ENCODE measurements at regions not wholly inside any gene's neighbourhood (a gene's known extent, or its start where the extent isn't known, plus 50 kb on each side); places are given as distances from the start of the nearest gene placed in this dataset.

- H3K9ac ChIP-seq (ENCODE audit: low read length), result no peak overlapping the region
- no peak overlapping the region for H3K27ac ChIP-seq (ENCODE audit: low read depth, low read length)
- no peaks in the 10 kb centered on the region for H3K4me1 ChIP-seq (ENCODE audit: control insufficient read depth, insufficient read depth, low read length)
- no peaks in the 10 kb centered on the region for H3K27me3 ChIP-seq (ENCODE audit: control insufficient read depth, insufficient read depth, low read length)
- no peaks in the 10 kb centered on the region for H3K36me3 ChIP-seq (ENCODE audit: control insufficient read depth, insufficient read depth, low read length)
- H3K9me3 ChIP-seq (ENCODE audit: control insufficient read depth, insufficient read depth, low read depth, low read length), result no peaks in the 10 kb centered on the region
- H3K4me3 ChIP-seq (ENCODE audit: low read depth, low read length), result no peak overlapping the region
Measured at GRCh38 chr13:63085851-63086250, 1670.2 kb upstream of the PCDH20 start.

GRCh38 chr13:63081400-63082014 is 1665.9 kb upstream of the PCDH20 start:
- Histone ChIP-seq H3K36me3 (ENCODE audit: control insufficient read depth, insufficient read depth, low read length) (no peaks in the 10 kb centered on the region), H3K9ac (ENCODE audit: low read length) (no peak overlapping the region), H3K4me1 (ENCODE audit: control insufficient read depth, insufficient read depth, low read length) (no peaks in the 10 kb centered on the region), H3K27ac (ENCODE audit: low read depth, low read length) (no peak overlapping the region), H3K27me3 (ENCODE audit: control insufficient read depth, insufficient read depth, low read length) (no peaks in the 10 kb centered on the region), H3K4me3 (ENCODE audit: low read depth, low read length) (no peak overlapping the region), H3K9me3 (ENCODE audit: control insufficient read depth, insufficient read depth, low read depth, low read length) (no peaks in the 10 kb centered on the region)

- H3K36me3 ChIP-seq (ENCODE audit: control insufficient read depth, insufficient read depth, low read length), result no peaks in the 10 kb centered on the region
- no peak overlapping the region for H3K4me3 ChIP-seq (ENCODE audit: low read depth, low read length)
- no peaks in the 10 kb centered on the region for H3K4me1 ChIP-seq (ENCODE audit: control insufficient read depth, insufficient read depth, low read length)
- H3K27ac ChIP-seq (ENCODE audit: low read depth, low read length), result no peak overlapping the region
- H3K9me3 ChIP-seq (ENCODE audit: control insufficient read depth, insufficient read depth, low read depth, low read length), result no peaks in the 10 kb centered on the region
- no peaks in the 10 kb centered on the region for H3K27me3 ChIP-seq (ENCODE audit: control insufficient read depth, insufficient read depth, low read length)
- no peak overlapping the region for H3K9ac ChIP-seq (ENCODE audit: low read length)
Measured at GRCh38 chr13:63075126-63075525, 1659.5 kb upstream of the PCDH20 start.

GRCh38 chr13:63050287-63050686 is 1634.6 kb upstream of the PCDH20 start:
- H3K9ac ChIP-seq (ENCODE audit: low read length), result no peak overlapping the region
- H3K36me3 ChIP-seq (ENCODE audit: control insufficient read depth, insufficient read depth, low read length), result no peaks in the 10 kb centered on the region
- peaks cover 6% of the 10 kb centered on the region; the same call in 1 of the 2 replicates for H3K9me3 ChIP-seq (ENCODE audit: control insufficient read depth, insufficient read depth, low read depth, low read length)
- H3K4me3 ChIP-seq (ENCODE audit: low read depth, low read length), result no peak overlapping the region
- H3K27ac ChIP-seq (ENCODE audit: low read depth, low read length), result no peak overlapping the region
- H3K27me3 ChIP-seq (ENCODE audit: control insufficient read depth, insufficient read depth, low read length), result no peaks in the 10 kb centered on the region
- H3K4me1 ChIP-seq (ENCODE audit: control insufficient read depth, insufficient read depth, low read length), result no peaks in the 10 kb centered on the region

- Histone ChIP-seq H3K4me1 (ENCODE audit: control insufficient read depth, insufficient read depth, low read length) (no peaks in the 10 kb centered on the region), H3K36me3 (ENCODE audit: control insufficient read depth, insufficient read depth, low read length) (no peaks in the 10 kb centered on the region), H3K27me3 (ENCODE audit: control insufficient read depth, insufficient read depth, low read length) (no peaks in the 10 kb centered on the region), H3K9me3 (ENCODE audit: control insufficient read depth, insufficient read depth, low read depth, low read length) (peaks cover 6% of the 10 kb centered on the region; the same call in 1 of the 2 replicates), H3K4me3 (ENCODE audit: low read depth, low read length) (no peak overlapping the region), H3K9ac (ENCODE audit: low read length) (no peak overlapping the region), H3K27ac (ENCODE audit: low read depth, low read length) (no peak overlapping the region)
Measured at GRCh38 chr13:63048653-63049052, 1633.0 kb upstream of the PCDH20 start.

- Histone ChIP-seq H3K4me3 (ENCODE audit: low read depth, low read length) (no peak overlapping the region), H3K9ac (ENCODE audit: low read length) (no peak overlapping the region), H3K27me3 (ENCODE audit: control insufficient read depth, insufficient read depth, low read length) (no peaks in the 10 kb centered on the region), H3K27ac (ENCODE audit: low read depth, low read length) (no peak overlapping the region), H3K36me3 (ENCODE audit: control insufficient read depth, insufficient read depth, low read length) (no peaks in the 10 kb centered on the region), H3K9me3 (ENCODE audit: control insufficient read depth, insufficient read depth, low read depth, low read length) (no peaks in the 10 kb centered on the region), H3K4me1 (ENCODE audit: control insufficient read depth, insufficient read depth, low read length) (no peaks in the 10 kb centered on the region)
Measured at GRCh38 chr13:63044589-63045313, 1629.1 kb upstream of the PCDH20 start.

GRCh38 chr13:63042686-63043085 is 1627.0 kb upstream of the PCDH20 start:
- Histone ChIP-seq H3K36me3 (ENCODE audit: control insufficient read depth, insufficient read depth, low read length) (no peaks in the 10 kb centered on the region), H3K27ac (ENCODE audit: low read depth, low read length) (no peak overlapping the region), H3K9ac (ENCODE audit: low read length) (no peak overlapping the region)

GRCh38 chr13:63041640-63042414 is 1626.2 kb upstream of the PCDH20 start:
- Histone ChIP-seq H3K4me1 (ENCODE audit: control insufficient read depth, insufficient read depth, low read length) (no peaks in the 10 kb centered on the region), H3K27me3 (ENCODE audit: control insufficient read depth, insufficient read depth, low read length) (no peaks in the 10 kb centered on the region), H3K27ac (ENCODE audit: low read depth, low read length) (no peak overlapping the region), H3K9me3 (ENCODE audit: control insufficient read depth, insufficient read depth, low read depth, low read length) (peaks cover 2% of the 10 kb centered on the region; the same call in 1 of the 2 replicates), H3K9ac (ENCODE audit: low read length) (no peak overlapping the region), H3K4me3 (ENCODE audit: low read depth, low read length) (no peak overlapping the region), H3K36me3 (ENCODE audit: control insufficient read depth, insufficient read depth, low read length) (no peaks in the 10 kb centered on the region)

More at GRCh38 chr13:63042686-63043085, 1627.0 kb upstream of the PCDH20 start:
- no peak overlapping the region for H3K4me3 ChIP-seq (ENCODE audit: low read depth, low read length)
- H3K27me3 ChIP-seq (ENCODE audit: control insufficient read depth, insufficient read depth, low read length), result no peaks in the 10 kb centered on the region
- H3K9me3 ChIP-seq (ENCODE audit: control insufficient read depth, insufficient read depth, low read depth, low read length), result peaks cover 2% of the 10 kb centered on the region; the same call in 1 of the 2 replicates
- H3K4me1 ChIP-seq (ENCODE audit: control insufficient read depth, insufficient read depth, low read length), result no peaks in the 10 kb centered on the region

GRCh38 chr13:63026285-63026797 is 1610.7 kb upstream of the PCDH20 start:
- H3K9me3 ChIP-seq (ENCODE audit: control insufficient read depth, insufficient read depth, low read depth, low read length), result peaks cover 3% of the 10 kb centered on the region; the same call in 1 of the 2 replicates
- H3K27ac ChIP-seq (ENCODE audit: low read depth, low read length), result no peak overlapping the region
- H3K4me3 ChIP-seq (ENCODE audit: low read depth, low read length), result no peak overlapping the region
- H3K27me3 ChIP-seq (ENCODE audit: control insufficient read depth, insufficient read depth, low read length), result no peaks in the 10 kb centered on the region
- no peak overlapping the region for H3K9ac ChIP-seq (ENCODE audit: low read length)
- H3K4me1 ChIP-seq (ENCODE audit: control insufficient read depth, insufficient read depth, low read length), result no peaks in the 10 kb centered on the region
- H3K36me3 ChIP-seq (ENCODE audit: control insufficient read depth, insufficient read depth, low read length), result no peaks in the 10 kb centered on the region

- Histone ChIP-seq H3K36me3 (ENCODE audit: control insufficient read depth, insufficient read depth, low read length) (no peaks in the 10 kb centered on the region), H3K9ac (ENCODE audit: low read length) (no peak overlapping the region), H3K9me3 (ENCODE audit: control insufficient read depth, insufficient read depth, low read depth, low read length) (peaks cover 3% of the 10 kb centered on the region; the same call in 1 of the 2 replicates), H3K4me1 (ENCODE audit: control insufficient read depth, insufficient read depth, low read length) (no peaks in the 10 kb centered on the region), H3K27me3 (ENCODE audit: control insufficient read depth, insufficient read depth, low read length) (no peaks in the 10 kb centered on the region), H3K27ac (ENCODE audit: low read depth, low read length) (no peak overlapping the region), H3K4me3 (ENCODE audit: low read depth, low read length) (no peak overlapping the region)
Measured at GRCh38 chr13:63025741-63026140, 1610.1 kb upstream of the PCDH20 start.

GRCh38 chr13:63024458-63024857 is 1608.8 kb upstream of the PCDH20 start:
- Histone ChIP-seq H3K36me3 (ENCODE audit: control insufficient read depth, insufficient read depth, low read length) (no peaks in the 10 kb centered on the region), H3K9ac (ENCODE audit: low read length) (no peak overlapping the region), H3K27ac (ENCODE audit: low read depth, low read length) (no peak overlapping the region), H3K9me3 (ENCODE audit: control insufficient read depth, insufficient read depth, low read depth, low read length) (peaks cover 3% of the 10 kb centered on the region; the same call in 1 of the 2 replicates), H3K4me3 (ENCODE audit: low read depth, low read length) (no peak overlapping the region), H3K4me1 (ENCODE audit: control insufficient read depth, insufficient read depth, low read length) (no peaks in the 10 kb centered on the region), H3K27me3 (ENCODE audit: control insufficient read depth, insufficient read depth, low read length) (no peaks in the 10 kb centered on the region)
